ENCODE measurements at regions not wholly inside any gene's neighbourhood (a gene's known extent, or its start where the extent isn't known, plus 50 kb on each side); places are given as distances from the start of the nearest gene placed in this dataset.

DNA sequence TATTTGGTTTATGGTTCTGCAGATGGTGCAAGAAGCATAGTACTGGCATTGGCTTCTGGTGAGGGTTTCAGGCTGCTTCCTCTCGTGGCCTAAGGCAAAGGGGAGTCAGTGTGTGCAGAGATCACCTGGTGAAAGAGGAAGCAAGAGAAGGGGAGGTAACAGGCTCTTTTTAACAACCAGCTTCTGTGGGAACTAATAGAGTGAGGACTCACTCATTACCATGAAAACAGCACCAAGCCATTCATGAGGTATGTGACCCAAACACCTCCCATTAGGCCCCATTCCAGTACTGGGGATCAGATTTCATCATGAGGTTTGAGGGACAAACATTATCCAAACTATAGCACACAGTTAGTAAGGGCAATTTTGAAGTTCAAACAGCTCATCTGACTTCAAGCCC is 263.5 kb downstream of the TMEM38B start:
- TF ChIP-seq, protein P1, sequence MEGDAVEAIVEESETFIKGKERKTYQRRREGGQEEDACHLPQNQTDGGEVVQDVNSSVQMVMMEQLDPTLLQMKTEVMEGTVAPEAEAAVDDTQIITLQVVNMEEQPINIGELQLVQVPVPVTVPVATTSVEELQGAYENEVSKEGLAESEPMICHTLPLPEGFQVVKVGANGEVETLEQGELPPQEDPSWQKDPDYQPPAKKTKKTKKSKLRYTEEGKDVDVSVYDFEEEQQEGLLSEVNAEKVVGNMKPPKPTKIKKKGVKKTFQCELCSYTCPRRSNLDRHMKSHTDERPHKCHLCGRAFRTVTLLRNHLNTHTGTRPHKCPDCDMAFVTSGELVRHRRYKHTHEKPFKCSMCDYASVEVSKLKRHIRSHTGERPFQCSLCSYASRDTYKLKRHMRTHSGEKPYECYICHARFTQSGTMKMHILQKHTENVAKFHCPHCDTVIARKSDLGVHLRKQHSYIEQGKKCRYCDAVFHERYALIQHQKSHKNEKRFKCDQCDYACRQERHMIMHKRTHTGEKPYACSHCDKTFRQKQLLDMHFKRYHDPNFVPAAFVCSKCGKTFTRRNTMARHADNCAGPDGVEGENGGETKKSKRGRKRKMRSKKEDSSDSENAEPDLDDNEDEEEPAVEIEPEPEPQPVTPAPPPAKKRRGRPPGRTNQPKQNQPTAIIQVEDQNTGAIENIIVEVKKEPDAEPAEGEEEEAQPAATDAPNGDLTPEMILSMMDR (IDR thresholded peaks at IDR 0.05) = no peak
- no peak overlapping the region for H3K4me3 ChIP-seq
- intact Hi-C loops (cut with DNase I) = loop anchor here in 1 of 2 donors (10.0 kb wide), 1 partner anchor 137 kb away; no protein-coding TSS in a partner anchor
- DNase-seq (no peak), ATAC-seq (peak in 1 of 4 donors; percentile 54)
- H3K36me3 ChIP-seq (ENCODE audit: insufficient read depth in 1 of 2, low read depth in 1 of 2) = no peaks in the 10 kb centered on the region
- 33 to 80% (median 40%) methylated on average over 1 of the region's 1 CpG for WGBS, 3 donors
- no peaks in the 10 kb centered on the region for H3K27me3 ChIP-seq (ENCODE audit: insufficient read depth in 3 of 3, low read length in 2 of 3)
- no peaks in the 10 kb centered on the region for H3K4me1 ChIP-seq
- no peak overlapping the region for H3K27ac ChIP-seq
- H3K9me3 ChIP-seq = no peaks in the 10 kb centered on the region

DNA sequence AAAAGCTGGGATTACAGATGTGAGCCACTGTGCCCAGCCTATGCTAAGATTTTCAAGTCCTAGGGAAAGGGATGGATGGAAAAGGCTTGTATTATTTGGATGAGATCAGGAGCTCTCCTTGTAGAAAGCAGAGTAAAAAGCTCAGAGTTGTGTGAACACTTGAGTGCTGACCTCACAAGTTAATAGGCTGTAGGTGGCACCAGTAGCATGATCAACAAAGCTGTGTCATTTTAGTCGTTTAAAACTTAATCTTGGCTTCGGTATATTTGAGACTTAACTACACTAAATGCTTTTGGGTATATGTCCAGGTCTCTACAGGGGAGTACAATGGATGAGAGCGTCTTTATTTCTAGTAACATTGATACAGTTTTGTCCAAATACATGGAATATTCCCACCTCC is 264.2 kb downstream of the TMEM38B start:
- WGBS, 3 donors = 72 to 79% (median 78%) methylated on average over 3 of the region's 3 CpGs
- no peaks in the 10 kb centered on the region for H3K27me3 ChIP-seq (ENCODE audit: insufficient read depth in 3 of 3, low read length in 2 of 3)
- no peaks in the 10 kb centered on the region for H3K9me3 ChIP-seq
- peaks cover 4% of the 10 kb centered on the region for H3K4me1 ChIP-seq
- H3K27ac ChIP-seq = no peak overlapping the region
- DNase-seq (no peak), ATAC-seq (no peak)
- H3K36me3 ChIP-seq (ENCODE audit: insufficient read depth in 1 of 2, low read depth in 1 of 2) = no peaks in the 10 kb centered on the region
- TF ChIP-seq, protein P1 (IDR thresholded peaks at IDR 0.05) = no peak
- intact Hi-C loops (cut with DNase I) = loop anchor here in 1 of 2 donors (10.0 kb wide), 1 partner anchor 136 kb away; no protein-coding TSS in a partner anchor
- H3K4me3 ChIP-seq = no peak overlapping the region

DNA sequence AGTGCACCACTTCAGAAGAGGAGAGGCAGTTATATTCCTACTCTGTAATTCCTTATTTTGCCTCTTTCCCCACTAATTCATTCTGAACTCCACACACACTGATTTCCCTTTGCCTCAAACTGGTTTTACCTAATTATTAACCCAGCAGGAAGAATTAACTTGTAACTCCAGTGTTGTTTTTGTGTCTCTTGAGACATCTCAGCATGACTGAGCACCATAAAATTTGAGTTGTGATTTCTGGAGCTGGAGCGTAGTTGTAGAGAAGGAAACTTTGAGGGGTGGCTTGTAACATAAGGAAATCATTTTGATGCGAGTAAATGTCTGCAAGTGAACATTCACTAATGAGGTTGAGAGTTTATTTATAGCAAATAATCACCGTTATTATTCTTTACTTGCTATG is 265.2 kb downstream of the TMEM38B start:
- no peak for ATAC-seq
- DNase-seq = no peak
- intact Hi-C loops (cut with DNase I) = loop anchor here in 1 of 2 donors (10.0 kb wide), 1 partner anchor 135 kb away; no protein-coding TSS in a partner anchor
- Histone ChIP-seq H3K27me3 (ENCODE audit: insufficient read depth in 3 of 3, low read length in 2 of 3) (no peaks in the 10 kb centered on the region), H3K4me1 (peaks cover 4% of the 10 kb centered on the region), H3K9me3 (no peaks in the 10 kb centered on the region), H3K36me3 (ENCODE audit: insufficient read depth in 1 of 2, low read depth in 1 of 2) (no peaks in the 10 kb centered on the region), H3K27ac (no peak overlapping the region), H3K4me3 (no peak overlapping the region)
- 47 to 55% (median 54%) methylated on average over 3 of the region's 3 CpGs for WGBS, 3 donors
- TF ChIP-seq, protein P1 (IDR thresholded peaks at IDR 0.05) = no peak

DNA sequence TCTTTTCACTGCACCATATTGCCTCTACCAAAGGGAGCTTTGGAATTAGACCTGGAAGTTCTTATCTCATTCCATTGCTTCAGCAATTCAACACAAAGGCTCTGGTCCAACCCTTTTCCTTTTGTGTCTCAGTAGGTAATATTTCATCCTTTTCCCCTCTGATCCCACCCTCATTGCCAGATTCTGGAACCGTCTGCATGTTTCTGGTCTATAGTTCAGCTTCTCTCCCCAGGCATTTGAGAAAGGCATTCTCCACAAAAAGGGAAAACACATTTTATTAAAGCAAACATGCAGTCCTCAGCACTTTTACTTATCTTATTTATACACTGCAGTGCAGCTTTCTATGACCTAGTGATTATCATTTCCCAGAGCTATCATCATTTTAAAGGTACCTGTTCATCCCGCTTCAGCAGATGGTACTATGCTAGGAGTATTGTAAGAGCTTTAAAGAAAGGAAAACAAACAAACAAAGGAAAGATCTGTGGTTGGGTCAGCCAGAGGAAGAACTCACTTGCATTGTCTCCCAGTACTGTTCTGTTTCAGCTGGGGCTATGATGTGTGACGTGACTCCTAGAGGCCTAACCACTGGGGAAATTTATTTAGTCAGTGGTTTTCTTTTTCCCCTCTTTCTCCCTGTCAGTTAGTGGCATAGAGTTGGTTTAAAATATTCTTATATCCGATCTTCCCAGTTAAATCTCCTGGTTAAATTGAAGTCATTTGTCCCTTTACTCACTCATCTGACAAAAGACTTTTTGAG is 269.2 kb downstream of the TMEM38B start:
- DNase-seq (no peak), ATAC-seq (no peak)
- Histone ChIP-seq H3K9me3 (no peaks in the 10 kb centered on the region), H3K4me1 (peaks cover 4% of the 10 kb centered on the region), H3K36me3 (ENCODE audit: insufficient read depth in 1 of 2, low read depth in 1 of 2) (no peaks in the 10 kb centered on the region), H3K27ac (no peak overlapping the region), H3K27me3 (ENCODE audit: insufficient read depth in 3 of 3, low read length in 2 of 3) (no peaks in the 10 kb centered on the region), H3K4me3 (no peak overlapping the region)
- intact Hi-C loops (cut with DNase I) = no loop called here
- 72 to 78% (median 77%) methylated on average over 4 of the region's 4 CpGs for WGBS, 3 donors
- TF ChIP-seq, protein P1 (IDR thresholded peaks at IDR 0.05) = no peak

DNA sequence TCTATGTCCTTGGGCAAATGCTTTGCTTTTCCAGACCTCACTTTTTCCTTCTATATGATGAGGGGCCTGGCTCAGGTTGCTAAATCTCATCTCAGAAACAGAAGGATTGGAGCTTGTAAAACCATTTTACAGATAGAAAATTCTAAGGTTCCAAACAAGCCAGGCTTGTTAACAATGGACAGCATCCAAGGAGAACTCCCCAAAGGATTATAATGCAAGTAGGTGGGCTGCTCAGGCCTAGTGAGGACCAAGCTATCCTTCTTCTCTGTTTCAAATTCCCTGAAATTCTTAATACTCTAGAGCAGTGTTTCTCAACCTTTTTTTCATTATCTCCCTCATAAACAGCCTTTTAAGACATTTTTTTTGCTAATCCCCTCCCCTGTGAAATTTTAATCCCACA is 269.8 kb downstream of the TMEM38B start:
- no peak for ATAC-seq
- Histone ChIP-seq H3K4me1 (peaks cover 4% of the 10 kb centered on the region), H3K27me3 (ENCODE audit: insufficient read depth in 3 of 3, low read length in 2 of 3) (no peaks in the 10 kb centered on the region), H3K9me3 (no peaks in the 10 kb centered on the region), H3K27ac (no peak overlapping the region), H3K4me3 (no peak overlapping the region), H3K36me3 (ENCODE audit: insufficient read depth in 1 of 2, low read depth in 1 of 2) (no peaks in the 10 kb centered on the region)
- TF ChIP-seq, protein P1 (IDR thresholded peaks at IDR 0.05) = no peak
- no peak for DNase-seq
- intact Hi-C loops (cut with DNase I) = no loop called here

All from psoas muscle (tissue), 7 donors.